Activated B cell treated with CpG ODN at 0.5 μM for 24 hours (primary cell): ENCODE measurements at regions not wholly inside any gene's neighbourhood (a gene's known extent, or its start where the extent isn't known, plus 50 kb on each side); places are given as distances from the start of the nearest gene placed in this dataset.

Source experiments
- ATAC-seq: fragments of 200-7000 bp; cut with Tn5 transposase; one replicate; pipeline ENCODE4 v1.10.0; 2021; ENCODE audit warnings: low read depth, mild to moderate bottlenecking, moderate library complexity
- CTCF ChIA-PET: fragments of 350-600 bp; sonication (Branson Sonifier 250); formaldehyde crosslinking; loops from one replicate; lab custom pipeline; 2021; ENCODE audit warnings: antibody characterized with exemption; lab: Charles Lee
- POLR2A ChIA-PET: fragments of 350-600 bp; sonication (Branson Sonifier 250); formaldehyde crosslinking; loops from one replicate; lab custom pipeline; 2021; ENCODE audit warnings: antibody characterized with exemption; lab: Charles Lee
- DNase-seq: peaks from one replicate; pipeline ENCODE4 v3.0.0; 2022
- H3K27ac Mint-ChIP-seq: one replicate; pipeline ENCODE4 v1.8.0; 2020; ENCODE audit warnings: mixed read lengths
- H3K27me3 Mint-ChIP-seq: one replicate; pipeline ENCODE4 v1.8.0; 2021; ENCODE audit warnings: mixed read lengths
- H3K36me3 Mint-ChIP-seq: one replicate; pipeline ENCODE4 v1.8.0; 2021; ENCODE audit warnings: low read depth, mixed read lengths
- H3K4me1 Mint-ChIP-seq: one replicate; pipeline ENCODE4 v1.8.0; 2021; ENCODE audit warnings: mixed read lengths
- H3K4me3 Mint-ChIP-seq: one replicate; pipeline ENCODE4 v1.8.0; 2020; ENCODE audit warnings: mild to moderate bottlenecking, mixed read lengths
- H3K9me3 Mint-ChIP-seq: one replicate; pipeline ENCODE4 v1.8.0; 2020; ENCODE audit warnings: mixed read lengths
- CTCF ChIP-seq: fragments of 200-600 bp; IDR thresholded peaks from one replicate; pipeline ENCODE4 v1.8.0; 2022; ENCODE audit warnings: antibody characterized with exemption, mild to moderate bottlenecking
- intact Hi-C: fragments of 100-400 bp; cut with micrococcal nuclease; formaldehyde crosslinking; loops from one replicate; pipeline ENCODE4 v1.15.1; 2024

GRCh38 chr13:60260440-60260839, 96.7 kb upstream of the DIAPH3 start:
- H3K4me1 Mint-ChIP-seq = no peaks in the 10 kb centered on the region
- POLR2A ChIA-PET = no interaction called here
- peaks cover 6% of the 10 kb centered on the region for H3K27me3 Mint-ChIP-seq
- TF ChIP-seq CTCF = no peak
- H3K36me3 Mint-ChIP-seq = no peaks in the 10 kb centered on the region
- CTCF ChIA-PET = no interaction called here
- no peak overlapping the region for H3K4me3 Mint-ChIP-seq
- ATAC-seq = no peak
- intact Hi-C loops = no loop called here
- H3K9me3 Mint-ChIP-seq = peaks cover 2% of the 10 kb centered on the region
- H3K27ac Mint-ChIP-seq = no peak overlapping the region
- no peak for DNase-seq

- DNase-seq (no peak), ATAC-seq (no peak)
- POLR2A ChIA-PET = no interaction called here
- H3K9me3 Mint-ChIP-seq = peaks cover 2% of the 10 kb centered on the region
- CTCF ChIA-PET = no interaction called here
- H3K36me3 Mint-ChIP-seq = no peaks in the 10 kb centered on the region
- H3K27me3 Mint-ChIP-seq = peaks cover 6% of the 10 kb centered on the region
- no peak overlapping the region for H3K27ac Mint-ChIP-seq
- H3K4me1 Mint-ChIP-seq = no peaks in the 10 kb centered on the region
- H3K4me3 Mint-ChIP-seq = no peak overlapping the region
- intact Hi-C loops = no loop called here
- TF ChIP-seq CTCF = no peak
These were observed 98.0 kb upstream of the DIAPH3 start for GRCh38 chr13:60261432-60262351.

GRCh38 chr13:60265566-60265965, 101.8 kb upstream of the DIAPH3 start:
- DNase-seq (no peak), ATAC-seq (no peak)
- intact Hi-C loops = loop anchor here (5.0 kb wide), 1 partner anchor 103 kb away; the partner anchor contains the start of gene DIAPH3
- CTCF ChIA-PET = no interaction called here
- Mint-ChIP-seq H3K4me3 (no peak overlapping the region), H3K9me3 (peaks cover 2% of the 10 kb centered on the region), H3K36me3 (no peaks in the 10 kb centered on the region), H3K27me3 (peaks cover 6% of the 10 kb centered on the region), H3K27ac (no peak overlapping the region), H3K4me1 (no peaks in the 10 kb centered on the region)
- TF ChIP-seq CTCF = no peak
- POLR2A ChIA-PET = no interaction called here

GRCh38 chr13:60267498-60268202, 103.9 kb upstream of the DIAPH3 start:
- ChIA-PET POLR2A (no interaction called here), CTCF (no interaction called here)
- Mint-ChIP-seq H3K27ac (no peak overlapping the region), H3K27me3 (no peaks in the 10 kb centered on the region), H3K4me3 (no peak overlapping the region), H3K4me1 (no peaks in the 10 kb centered on the region), H3K36me3 (no peaks in the 10 kb centered on the region), H3K9me3 (no peaks in the 10 kb centered on the region)
- ATAC-seq (peak; percentile 62), DNase-seq (no peak)
- TF ChIP-seq CTCF = no peak
- intact Hi-C loops = loop anchor here (5.0 kb wide), 1 partner anchor 105 kb away; the partner anchor contains the start of gene DIAPH3

- no peak for ATAC-seq
- H3K27me3 Mint-ChIP-seq = no peaks in the 10 kb centered on the region
- intact Hi-C loops = loop anchor here (5.0 kb wide), 1 partner anchor 106 kb away; the partner anchor contains the start of gene DIAPH3
These were observed 104.5 kb upstream of the DIAPH3 start for GRCh38 chr13:60268203-60268555.

More at GRCh38 chr13:60268203-60268555, 104.5 kb upstream of the DIAPH3 start:
- H3K4me3 Mint-ChIP-seq = no peak overlapping the region
- DNase-seq = no peak
- H3K27ac Mint-ChIP-seq = no peak overlapping the region
- H3K9me3 Mint-ChIP-seq = no peaks in the 10 kb centered on the region
- POLR2A ChIA-PET = no interaction called here
- no peaks in the 10 kb centered on the region for H3K4me1 Mint-ChIP-seq
- CTCF ChIA-PET = no interaction called here
- H3K36me3 Mint-ChIP-seq = no peaks in the 10 kb centered on the region
- no peak for TF ChIP-seq CTCF
